Fibroblast of the conjunctiva (primary cell): ENCODE measurements at regions not wholly inside any gene's neighbourhood (a gene's known extent, or its start where the extent isn't known, plus 50 kb on each side); places are given as distances from the start of the nearest gene placed in this dataset.
"Not testable (repeated sequence)": the region's sequence is repeated elsewhere in the genome, so short reads cannot be mapped to it uniquely, and the experiment has no call there.

ENCODE experiments used
- DNase-seq: peaks from one replicate; pipeline ENCODE4 v3.0.0-alpha.2; 2010; ENCODE audit warnings: low read depth

DNA sequence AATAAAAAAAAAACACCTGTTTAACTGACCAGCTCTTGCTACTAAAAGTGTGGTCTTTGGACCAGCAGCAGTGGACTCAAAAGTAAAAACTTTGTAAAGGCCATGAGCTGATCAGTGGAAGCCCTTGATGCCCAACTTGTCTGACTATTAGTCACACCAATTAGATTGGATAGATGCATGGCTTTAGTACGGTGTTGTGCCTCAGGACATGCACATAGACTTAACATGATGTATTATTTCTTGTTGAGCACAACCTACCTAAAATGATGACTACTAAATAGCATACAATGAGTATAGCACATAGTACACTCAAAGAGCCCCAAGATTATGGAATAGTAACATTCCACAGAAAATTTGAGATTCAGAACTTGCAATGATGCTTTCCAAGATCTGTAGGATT lies 95.1 kb upstream of the FIBIN start:
- DNase-seq = no peak

GRCh38 chr11:26901162-26901561 lies 92.8 kb upstream of the FIBIN start:
- no peak for DNase-seq

DNA sequence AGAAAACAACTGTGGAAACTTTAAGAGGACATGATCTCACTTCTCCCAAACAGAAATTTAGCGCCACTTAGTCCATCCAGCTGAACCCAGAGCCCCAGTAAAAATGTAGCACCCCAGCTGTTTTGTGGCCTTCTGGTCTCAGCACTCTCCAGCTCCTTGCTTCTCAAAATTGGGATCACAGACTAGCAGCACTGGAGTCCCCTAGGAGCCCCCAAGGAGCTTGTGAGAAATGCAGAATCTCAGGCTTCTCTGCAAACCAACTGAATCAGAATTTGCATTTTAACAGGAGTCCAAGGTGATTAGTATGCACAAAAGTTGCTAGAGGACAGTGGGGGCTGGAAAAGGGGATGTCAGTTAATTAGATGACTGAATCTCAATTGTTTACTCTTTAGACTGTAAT lies 89.8 kb upstream of the FIBIN start:
- DNase-seq = no peak

- DNase-seq = no peak
These were observed 89.1 kb upstream of the FIBIN start for GRCh38 chr11:26904801-26905200.

DNA sequence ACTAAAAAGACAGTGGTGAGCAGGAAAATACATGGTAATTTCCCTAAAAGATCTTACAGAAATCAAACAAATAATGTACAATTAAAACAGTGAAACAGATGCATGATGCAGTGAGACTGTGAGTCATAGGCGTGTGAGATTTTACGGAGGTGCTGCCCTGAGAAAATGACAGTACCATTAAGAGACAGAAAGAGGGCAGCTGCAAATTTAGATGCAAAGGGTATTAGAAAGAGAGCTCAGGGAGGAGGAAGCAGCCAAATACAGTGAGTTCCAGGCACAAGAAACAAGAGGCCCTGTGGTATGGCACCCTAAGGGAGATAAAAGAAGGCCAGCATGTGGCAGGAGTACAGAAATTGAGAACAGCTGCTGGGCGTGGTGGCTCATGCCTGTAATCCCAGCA lies 88.5 kb upstream of the FIBIN start:
- no peak for DNase-seq

- DNase-seq = no peak
These were observed 84.4 kb upstream of the FIBIN start for GRCh38 chr11:26909515-26909914.

DNA sequence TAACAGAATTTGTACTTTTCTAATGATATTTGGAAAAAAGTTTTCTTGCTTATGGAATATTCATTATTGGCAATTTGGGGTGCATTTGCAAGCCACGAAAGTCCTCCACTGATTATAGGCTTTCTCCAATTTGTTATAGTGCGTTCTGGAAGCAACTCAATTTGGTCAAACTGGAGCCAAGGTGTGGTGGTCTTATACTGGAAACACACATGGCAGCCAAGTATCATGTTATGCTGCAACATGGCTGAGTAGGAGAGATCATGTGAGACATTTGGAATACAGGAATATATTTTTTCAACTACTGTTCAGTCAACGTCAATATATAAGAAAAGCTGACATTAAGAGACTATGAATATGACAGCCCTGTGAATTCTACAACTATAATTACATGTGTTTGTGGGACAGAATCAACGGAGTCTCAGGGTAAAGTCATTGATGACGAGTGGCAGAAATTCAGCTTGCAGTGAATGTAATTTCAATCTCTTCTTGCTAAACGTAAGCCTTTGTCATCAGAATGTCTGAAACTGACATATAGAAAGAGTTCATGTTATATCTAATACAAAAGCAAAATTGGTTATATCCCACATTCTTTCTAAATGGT lies 83.8 kb upstream of the FIBIN start:
- no peak for DNase-seq

GRCh38 chr11:26914968-26915367 lies 78.9 kb upstream of the FIBIN start:
- DNase-seq = no peak

DNA sequence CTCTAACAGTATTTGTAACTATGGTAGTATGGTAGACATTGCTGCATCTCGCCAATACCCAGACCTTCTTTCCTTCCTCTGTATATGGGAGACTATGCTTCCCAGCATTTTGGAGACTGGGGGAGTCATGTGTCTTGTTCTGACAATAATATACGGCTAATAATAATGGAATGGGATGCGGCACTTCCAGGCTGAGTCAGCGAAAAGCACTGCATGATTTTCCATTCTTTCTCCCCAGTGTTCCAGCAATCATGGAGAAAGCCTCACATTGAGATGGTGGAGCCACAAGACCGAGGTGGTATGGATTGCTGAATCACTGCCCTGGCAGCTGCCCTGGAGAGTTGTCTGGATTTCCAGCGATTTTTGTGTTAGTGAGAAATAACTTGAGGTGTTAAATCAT lies 77.1 kb upstream of the FIBIN start:
- no peak for DNase-seq

DNA sequence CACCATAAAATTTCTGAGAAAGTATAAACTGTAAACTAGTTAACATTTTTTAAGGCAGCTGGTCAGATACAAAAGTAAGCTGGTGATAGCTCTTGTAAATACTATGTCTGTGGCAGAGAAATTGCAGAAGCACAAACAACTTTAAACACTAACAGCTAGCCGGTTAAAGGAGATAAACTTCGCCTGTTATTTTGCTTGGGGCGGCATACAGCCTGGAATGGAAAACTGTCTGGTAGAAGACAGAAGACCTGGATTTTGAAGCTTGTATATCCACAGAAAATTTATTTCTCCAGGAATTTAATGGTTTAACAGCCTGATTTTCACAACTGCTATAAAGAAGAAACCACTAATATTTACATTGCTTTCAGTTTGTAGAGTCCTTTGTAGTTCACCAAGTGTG lies 65.3 kb upstream of the FIBIN start:
- DNase-seq = no peak

GRCh38 chr11:26929806-26930517 lies 64.0 kb upstream of the FIBIN start:
- DNase-seq = no peak

- DNase-seq = no peak
These were observed 63.2 kb upstream of the FIBIN start for GRCh38 chr11:26930518-26931247.

DNA sequence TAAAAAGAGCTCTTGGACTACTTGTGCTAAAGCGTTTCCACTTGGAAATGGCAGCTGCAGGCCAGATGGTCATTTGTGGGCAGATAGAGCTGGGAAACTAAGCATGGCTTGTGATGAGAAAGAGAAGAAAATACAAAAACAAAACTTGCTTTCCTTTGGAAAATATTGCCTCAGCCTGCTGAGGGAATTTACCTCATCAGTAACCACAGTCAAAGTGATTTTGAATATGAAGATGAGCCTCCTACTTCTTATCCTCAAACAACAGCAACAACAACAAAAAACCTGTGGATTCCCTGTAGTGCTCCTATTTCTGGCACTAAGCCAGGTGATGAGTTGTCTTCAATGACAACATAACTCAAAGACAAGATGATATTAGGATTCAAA lies 62.7 kb upstream of the FIBIN start:
- no peak for DNase-seq

DNA sequence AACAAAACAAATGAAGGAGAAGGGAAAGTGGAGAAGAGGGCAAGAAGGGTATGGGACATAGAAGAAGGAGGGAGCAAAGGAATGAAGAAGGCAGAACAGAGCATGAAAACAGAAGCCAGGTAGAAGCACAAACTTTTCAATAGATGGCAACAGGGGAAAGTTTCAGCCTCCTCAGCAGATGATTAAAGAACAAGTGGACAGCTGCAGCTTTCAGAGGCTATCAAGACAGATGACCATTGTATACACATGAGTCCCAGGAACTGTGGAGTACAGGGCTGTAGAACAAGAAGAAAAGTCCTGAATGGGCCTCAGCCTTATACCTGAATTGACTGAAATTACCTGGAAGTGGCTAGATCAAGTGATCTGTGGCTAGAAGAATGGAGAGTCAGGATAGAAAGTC lies 62.0 kb upstream of the FIBIN start:
- DNase-seq = no peak

DNA sequence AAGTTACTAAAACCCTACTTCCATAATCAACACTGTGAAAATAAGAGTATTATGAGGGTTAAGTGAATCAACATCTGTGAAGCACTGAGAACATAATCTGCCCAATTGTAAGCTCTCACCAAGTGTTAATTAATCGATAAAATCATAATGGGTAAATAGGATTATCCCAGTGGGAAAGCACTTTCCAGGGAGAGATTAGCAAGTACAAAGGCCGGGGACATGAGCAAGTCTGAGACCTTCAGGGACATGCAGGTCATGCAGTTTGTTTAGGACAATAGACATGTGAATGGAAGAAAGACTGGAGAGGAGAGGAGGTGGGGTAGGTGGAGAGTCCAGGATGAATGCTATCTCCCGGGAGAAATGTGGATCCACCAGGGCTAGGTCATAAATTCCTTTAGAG lies 57.8 kb upstream of the FIBIN start:
- DNase-seq = no peak

DNA sequence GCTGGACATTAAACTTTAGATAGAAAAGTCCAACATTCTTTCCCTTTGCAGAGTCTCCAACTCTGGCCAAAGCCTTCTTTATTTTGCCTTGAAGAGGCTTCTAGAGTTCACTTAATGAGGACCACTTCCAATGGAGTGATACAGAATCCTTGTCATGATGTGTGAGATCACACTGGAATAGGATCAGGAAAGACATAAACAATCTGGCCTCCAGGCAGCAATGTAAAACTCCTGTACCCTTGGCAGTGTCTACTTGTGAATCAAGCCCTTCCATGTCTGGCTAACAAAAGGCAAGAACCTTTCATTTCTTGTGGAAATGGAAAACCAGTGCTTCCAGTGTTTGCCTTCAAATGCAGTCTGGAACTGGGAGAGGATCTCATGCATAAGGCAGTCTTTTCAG lies 56.5 kb upstream of the FIBIN start:
- DNase-seq = no peak

- not testable (repeated sequence) for DNase-seq
These were observed 53.4 kb upstream of the FIBIN start for GRCh38 chr11:26940501-26940900.

GRCh38 chr11:26942356-26942755 lies 51.6 kb upstream of the FIBIN start:
- no peak for DNase-seq

DNA sequence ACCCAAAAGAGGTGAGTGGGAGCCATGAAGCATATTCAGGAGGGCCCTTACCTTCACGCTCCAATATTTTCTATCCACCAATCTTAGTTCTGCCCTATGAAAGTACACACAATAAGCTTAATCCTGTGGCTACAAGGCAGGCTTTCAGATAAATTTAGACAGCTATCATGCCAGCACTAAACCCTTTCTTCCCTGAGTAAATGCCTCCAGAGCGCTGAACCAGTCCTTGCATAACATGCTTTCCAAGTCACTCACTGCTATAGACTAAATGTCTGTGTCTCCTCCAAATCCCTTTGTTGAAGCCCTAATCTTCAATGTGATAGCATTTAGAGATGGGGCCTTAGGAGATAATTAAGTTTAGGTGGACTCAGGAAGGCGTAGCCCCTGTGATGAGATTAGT lies 50.3 kb upstream of the FIBIN start:
- no peak for DNase-seq
